HuH-7.5 (cell line): ENCODE measurements at regions not wholly inside any gene's neighbourhood (a gene's known extent, or its start where the extent isn't known, plus 50 kb on each side); places are given as distances from the start of the nearest gene placed in this dataset.
A peak's percentile ranks its signal among the peaks of the same experiment; 100 is the strongest.

Experiments
- DNase-seq: peaks from one replicate; pipeline ENCODE4 v3.0.0; 2011; ENCODE audit warnings: low spot score

DNA sequence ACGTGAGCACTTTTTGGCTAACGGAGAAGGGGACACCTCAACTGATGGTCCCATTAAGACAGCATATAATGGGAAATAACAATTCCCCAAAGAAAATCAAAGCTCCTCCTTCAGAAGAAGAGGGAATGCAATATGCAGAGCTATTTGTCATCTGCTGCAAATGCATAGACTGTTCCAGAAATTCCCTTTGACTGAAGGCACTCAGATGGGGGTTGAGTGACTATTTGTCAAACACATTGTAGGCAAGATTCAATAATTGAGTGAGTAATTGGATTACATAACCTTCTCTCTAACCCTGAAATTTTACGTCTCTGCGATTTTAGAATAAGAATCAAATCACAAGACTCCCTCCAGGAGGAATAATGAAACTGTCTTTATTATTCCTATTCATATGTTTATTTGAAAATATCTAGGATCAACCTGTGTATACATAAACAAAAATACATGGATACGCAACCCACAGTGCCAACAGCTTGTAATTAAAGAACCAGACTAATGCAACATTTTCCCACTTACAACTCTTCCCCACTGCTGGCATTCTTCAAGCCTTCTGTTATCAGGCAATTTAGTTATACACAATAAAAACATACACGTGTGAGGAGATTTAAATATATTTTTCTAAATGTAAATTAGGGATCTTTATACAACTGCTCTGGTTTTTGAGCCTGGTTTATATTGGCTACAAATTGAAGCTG is 256.6 kb downstream of the GBA3 start:
- no peak for DNase-seq

- no peak for DNase-seq
Observed at GRCh38 chr4:22947851-22948250, 255.1 kb downstream of the GBA3 start.

- no peak for DNase-seq
Observed at GRCh38 chr4:22942920-22943559, 250.3 kb downstream of the GBA3 start.

DNA sequence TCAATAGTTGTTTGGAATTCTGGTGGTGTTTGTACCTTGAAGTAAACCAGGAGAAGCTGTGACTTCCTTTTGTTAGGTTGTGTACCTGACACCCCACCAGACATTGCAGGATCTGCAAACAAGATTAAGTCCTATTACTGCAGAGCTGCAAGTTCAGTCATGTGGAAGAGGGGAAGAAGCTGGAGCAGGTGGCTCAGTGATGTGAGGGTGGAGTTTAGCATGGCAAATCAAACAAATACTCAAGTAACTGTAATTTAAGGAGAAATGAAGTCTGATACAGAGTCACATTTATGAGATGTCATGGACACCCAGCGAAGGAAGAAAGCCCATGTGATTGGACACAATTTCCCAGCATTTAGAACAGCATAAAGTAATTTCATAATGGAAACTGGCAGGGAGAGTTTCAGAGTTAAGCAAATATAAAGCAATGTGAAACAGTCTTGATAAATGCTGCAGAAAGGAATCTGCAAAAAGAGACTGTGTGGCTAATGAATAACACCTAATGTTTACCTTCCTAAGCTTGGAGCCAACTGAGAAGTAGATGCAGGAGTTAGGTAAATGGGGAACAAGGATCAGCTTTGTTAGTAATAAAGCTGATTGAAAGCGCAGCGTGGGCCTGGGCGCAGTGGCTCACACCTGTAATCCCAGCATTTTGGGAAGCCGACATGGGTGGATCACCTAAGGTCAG is 249.1 kb downstream of the GBA3 start:
- no peak for DNase-seq

DNA sequence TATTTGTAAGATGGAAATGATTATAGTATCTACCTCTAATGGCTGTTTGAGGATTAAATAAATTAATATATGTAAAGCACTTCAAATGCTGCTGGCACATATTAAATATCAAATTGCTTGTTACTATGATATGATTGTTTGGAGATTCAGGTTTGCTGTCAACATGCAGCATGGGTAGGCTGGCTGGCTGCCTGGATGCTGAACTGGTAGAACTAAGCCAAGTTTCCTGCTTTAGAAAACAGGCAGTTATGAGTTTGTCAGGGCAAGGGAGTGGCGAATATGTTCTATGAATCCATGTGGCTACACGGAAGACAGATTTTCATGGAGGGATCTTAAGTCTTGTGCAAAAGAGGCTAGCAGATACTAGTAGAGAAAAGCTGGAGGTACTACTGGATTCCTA is 239.6 kb downstream of the GBA3 start:
- no peak for DNase-seq

- DNase-seq, result no peak
Observed at GRCh38 chr4:22922426-22922825, 229.7 kb downstream of the GBA3 start.

GRCh38 chr4:22921936-22922335 is 229.2 kb downstream of the GBA3 start:
- no peak for DNase-seq

- DNase-seq, result no peak
Observed at GRCh38 chr4:22911285-22911684, 218.5 kb downstream of the GBA3 start.

DNA sequence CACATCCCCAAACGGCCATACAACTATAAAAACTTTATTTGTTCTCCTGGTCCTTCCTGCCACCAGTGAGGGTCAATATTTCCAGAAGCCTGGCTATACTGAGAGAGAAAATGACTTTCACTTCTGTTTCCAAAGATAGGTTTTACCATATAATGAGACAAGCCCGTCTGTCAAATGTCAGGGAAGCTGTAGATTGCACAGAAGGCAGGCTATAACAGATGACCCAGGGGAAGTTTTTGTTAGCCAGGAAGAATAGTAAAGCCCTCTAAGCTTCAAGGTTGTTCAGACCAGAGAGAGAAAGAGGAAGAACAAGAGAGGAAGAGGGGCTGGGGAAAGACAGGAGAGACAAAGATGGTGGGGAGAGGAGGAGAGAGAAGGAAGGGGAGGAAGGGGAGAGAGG is 217.5 kb downstream of the GBA3 start:
- no peak for DNase-seq

- DNase-seq, result no peak
Observed at GRCh38 chr4:22906045-22906444, 213.3 kb downstream of the GBA3 start.

GRCh38 chr4:22903913-22904312 is 211.2 kb downstream of the GBA3 start:
- no peak for DNase-seq

DNA sequence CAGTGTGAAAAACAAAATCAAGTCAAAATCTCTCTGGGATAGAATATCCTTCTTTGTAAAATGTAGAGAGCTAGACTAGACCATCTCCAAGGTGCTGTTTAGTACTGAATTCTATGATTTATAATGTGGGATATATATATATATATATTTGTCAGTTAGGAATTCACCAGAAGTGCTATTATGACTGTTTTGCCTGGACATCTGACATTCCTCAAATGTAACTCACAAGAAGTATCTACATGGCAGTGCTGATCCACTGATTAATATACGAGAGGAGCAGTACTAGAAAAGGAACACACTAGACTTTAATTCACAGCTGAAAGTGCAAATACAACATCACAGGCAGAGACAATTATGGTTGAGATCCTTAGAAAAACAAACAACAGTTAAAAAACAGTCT is 208.9 kb downstream of the GBA3 start:
- DNase-seq, result no peak

DNA sequence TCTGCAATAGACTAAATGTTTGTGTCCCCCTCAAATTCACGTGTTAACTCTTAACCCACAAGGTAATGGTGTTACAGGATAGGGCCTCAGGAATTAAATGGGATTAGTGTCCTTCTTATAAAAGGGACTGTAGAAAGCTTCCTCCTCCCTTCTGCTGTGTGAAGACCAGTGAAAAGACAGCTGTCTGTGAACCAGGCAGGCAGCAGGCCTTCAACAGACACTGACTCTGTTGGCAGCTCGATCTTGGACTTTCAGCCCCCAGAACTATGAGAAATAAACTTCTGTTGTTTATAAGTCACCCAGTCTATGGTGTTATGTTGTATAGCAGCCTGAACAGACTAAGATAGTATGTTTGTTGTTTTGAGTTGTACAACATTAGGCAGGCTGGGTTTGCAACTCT is 208.1 kb downstream of the GBA3 start:
- no peak for DNase-seq

DNA sequence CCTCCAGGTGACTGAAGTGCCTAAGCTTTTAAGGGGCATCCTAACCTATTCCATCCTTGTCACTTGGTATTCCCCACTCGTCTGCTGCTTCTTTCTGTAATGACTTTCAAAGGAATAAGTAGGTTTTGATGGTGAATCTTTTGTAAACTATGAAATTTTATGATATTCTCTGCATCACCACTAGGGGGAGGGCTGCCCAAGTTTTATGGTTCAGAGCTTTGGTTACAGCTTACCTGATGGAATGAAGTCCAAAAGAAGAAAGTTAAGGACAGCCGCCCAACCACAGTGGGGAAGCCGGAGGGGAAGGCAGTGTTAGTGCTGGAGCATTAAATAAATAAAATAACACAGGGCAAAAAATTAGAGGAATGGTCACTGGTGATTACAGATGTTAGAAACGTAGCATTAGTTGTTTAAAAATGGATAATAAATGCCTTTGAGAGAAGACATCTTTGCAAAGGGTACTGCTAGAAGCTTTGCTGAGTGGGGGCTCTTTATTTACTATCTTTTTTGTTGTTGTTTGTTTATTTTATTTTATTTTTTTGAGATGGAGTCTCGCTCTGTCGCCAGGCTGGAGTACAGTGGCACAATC is 204.9 kb downstream of the GBA3 start:
- peak; percentile 28 for DNase-seq

GRCh38 chr4:22895482-22895881 is 202.7 kb downstream of the GBA3 start:
- no peak for DNase-seq

GRCh38 chr4:22884157-22884556 is 191.4 kb downstream of the GBA3 start:
- DNase-seq, result no peak

DNA sequence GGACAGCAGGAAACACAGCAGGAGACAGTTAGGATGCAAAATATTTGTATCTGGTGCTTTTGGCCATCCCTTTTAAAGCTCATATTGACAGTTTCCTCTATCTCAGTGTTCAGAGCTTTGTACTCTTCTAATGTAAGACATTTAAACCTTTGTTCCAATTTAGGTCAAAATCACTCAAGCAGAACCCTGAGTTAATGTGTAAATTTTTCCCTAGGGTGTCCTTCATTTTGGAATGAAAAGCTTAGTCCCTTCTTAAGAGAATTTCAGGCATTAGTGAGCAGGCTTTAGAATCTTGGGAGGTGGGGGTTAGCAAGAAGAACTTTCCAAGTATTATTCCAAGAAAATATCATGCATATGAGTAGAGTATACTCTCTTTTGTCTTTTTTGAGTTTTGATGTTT is 188.7 kb downstream of the GBA3 start:
- DNase-seq, result no peak

GRCh38 chr4:22877486-22878052 is 184.8 kb downstream of the GBA3 start:
- no peak for DNase-seq

DNA sequence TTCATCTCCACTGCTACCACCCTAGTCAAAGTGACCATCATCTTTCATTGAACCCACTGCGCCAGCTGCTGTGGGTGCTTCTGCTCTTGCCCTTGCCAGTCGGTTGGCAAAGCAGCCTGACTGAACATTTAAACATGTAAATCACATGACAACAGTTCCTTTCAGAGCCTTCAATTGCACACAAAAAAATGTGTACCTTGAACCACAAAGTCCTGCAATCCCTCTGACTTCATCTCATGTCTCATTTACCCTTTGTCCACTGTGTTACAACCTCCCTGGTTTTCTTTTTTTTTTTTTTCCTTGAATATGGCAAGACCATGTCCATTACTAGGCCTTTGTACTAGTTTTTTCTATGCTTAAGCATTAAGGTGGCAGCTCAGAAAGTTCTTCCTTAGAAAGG is 183.5 kb downstream of the GBA3 start:
- DNase-seq, result no peak

- no peak for DNase-seq
Observed at GRCh38 chr4:22875587-22876257, 183.0 kb downstream of the GBA3 start.

DNA sequence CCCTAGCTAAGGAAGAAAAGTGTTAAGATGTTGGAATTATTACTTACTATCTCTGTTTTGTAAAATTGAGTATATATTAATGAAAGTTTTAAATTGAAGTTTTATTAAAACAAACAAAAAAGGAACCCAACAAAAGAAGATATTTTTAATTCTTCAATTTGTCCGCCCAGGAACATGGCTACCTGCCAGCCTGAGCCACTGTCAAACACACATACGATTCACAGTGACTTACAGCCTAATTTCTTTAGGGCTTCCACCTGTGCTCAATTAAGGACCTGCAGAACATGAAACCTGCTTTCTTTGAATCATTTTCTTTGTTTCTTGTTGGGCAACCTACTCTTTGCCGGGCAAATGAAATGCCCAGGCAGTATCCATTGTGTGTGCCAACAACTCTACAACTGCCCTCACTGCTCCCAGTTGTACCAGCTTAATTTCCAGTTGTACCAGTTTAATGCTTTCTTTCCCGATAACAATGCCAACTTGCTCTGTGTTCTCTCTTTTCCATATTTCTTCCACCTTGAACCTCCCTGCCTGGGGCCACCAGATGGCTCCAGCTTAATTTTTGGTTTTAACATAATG is 181.7 kb downstream of the GBA3 start:
- no peak for DNase-seq

GRCh38 chr4:22873899-22874298 is 181.2 kb downstream of the GBA3 start:
- no peak for DNase-seq
